ENCODE measurements at regions not wholly inside any gene's neighbourhood (a gene's known extent, or its start where the extent isn't known, plus 50 kb on each side); places are given as distances from the start of the nearest gene placed in this dataset.
A peak's percentile ranks its signal among the peaks of the same experiment; 100 is the strongest.

DNA sequence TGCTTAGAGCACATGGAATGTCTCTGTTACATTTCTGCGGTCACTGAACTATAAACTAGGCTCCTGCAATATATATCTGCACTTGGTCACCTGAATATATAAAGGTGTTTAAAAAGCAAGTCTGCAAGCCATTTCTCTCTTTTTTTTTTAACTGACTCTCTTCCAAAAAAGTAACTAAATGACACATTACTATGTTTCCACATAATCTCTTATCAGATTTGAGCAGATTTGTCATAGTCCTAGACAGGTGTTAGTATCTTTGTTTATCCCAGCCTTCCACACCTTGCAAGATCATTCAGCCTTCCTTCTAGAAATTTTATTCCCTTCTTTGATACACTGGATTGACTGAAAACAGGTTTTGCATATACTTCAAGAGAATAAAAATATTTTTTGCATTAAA, 86.7 kb upstream of the KLF7 start:
- no peak for TF ChIP-seq CTCF (IDR thresholded peaks at IDR 0.05; ENCODE audit: control insufficient read depth, insufficient read depth, low read depth, low read length, missing control alignments)
- H3K4me3 ChIP-seq (ENCODE audit: control insufficient read depth, low read depth, low read length), result no peak overlapping the region
- no peak for DNase-seq (ENCODE audit: low read depth)

DNA sequence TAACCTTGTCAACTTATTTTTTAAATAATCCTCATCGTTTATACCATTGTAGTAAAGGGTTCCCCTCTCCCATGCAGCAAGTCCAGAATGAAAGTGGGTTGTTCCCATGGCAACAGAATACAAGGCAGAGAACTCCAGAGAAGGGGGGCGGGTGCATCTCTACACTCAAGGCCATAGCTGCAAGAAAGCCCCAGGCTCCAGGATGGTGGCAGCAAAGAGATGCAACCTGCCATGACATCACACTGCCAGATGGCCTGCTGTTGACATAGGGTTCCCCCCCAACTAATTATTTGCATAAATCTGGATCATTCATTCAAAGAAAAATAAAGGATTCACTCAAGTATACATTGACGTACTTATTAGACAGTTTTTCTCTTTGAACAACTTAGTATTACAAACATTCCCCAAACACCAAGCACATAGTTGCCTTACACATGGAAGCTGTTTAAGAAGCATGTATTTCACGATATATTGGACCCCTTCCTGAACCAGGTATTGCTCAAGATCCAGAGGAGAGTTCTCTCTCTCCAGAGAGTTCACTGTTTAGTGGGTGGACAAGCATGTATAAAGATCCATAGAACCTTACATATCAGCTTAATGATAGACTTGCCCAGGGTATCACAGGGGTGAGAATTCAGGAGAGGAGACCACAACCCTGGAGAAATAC, 87.4 kb upstream of the KLF7 start:
- no peak for TF ChIP-seq CTCF (IDR thresholded peaks at IDR 0.05; ENCODE audit: control insufficient read depth, insufficient read depth, low read depth, low read length, missing control alignments)
- no peak overlapping the region for H3K4me3 ChIP-seq (ENCODE audit: control insufficient read depth, low read depth, low read length)
- DNase-seq (ENCODE audit: low read depth), result no peak

GRCh38 chr2:207253666-207254345, 88.1 kb upstream of the KLF7 start:
- DNase-seq (ENCODE audit: low read depth), result peak; percentile 90
- H3K4me3 ChIP-seq (ENCODE audit: control insufficient read depth, low read depth, low read length), result no peak overlapping the region
- no peak for TF ChIP-seq CTCF (IDR thresholded peaks at IDR 0.05; ENCODE audit: control insufficient read depth, insufficient read depth, low read depth, low read length, missing control alignments)

DNA sequence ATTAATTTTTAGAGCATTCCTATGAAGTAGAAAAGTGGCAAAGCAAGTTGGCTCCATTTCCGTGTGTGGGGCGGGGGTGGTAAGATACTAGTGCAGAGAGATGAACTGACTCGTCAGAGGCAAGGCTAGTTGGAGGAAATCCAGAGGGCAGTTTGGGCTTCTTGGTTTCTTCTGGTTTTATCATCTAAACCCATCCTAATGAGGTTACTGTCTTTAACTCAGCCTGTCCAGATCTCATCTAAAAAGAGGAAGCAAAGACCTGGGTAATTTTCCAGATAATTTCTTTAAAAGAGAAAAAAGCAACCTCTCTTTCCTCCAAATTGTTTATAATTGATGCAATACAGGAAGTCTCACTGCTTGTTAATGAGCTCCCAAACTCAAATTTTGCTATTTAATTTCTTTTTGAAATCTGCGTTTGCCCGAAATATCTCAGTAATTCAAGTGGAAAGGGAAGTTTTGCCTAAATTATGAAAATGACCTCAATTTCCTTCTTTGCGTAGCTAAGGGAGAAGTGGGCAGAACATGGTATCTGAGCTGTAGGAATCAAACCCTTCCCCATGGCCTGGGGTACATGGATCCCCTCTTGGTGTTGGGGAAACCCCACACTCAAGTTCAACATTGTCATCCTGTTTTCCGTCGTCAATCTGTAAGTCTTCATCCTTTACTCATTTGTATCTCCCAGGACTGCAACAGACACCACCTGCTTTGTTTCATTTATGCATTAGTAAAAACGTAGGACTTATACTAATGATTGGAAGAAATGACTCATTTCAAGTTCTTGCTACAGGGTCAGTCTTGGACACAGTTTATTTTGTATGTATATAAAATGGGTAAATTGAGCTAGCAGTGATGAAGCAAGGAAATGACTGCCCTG, 89.1 kb upstream of the KLF7 start:
- TF ChIP-seq CTCF (IDR thresholded peaks at IDR 0.05; ENCODE audit: control insufficient read depth, insufficient read depth, low read depth, low read length, missing control alignments), result no peak
- DNase-seq (ENCODE audit: low read depth), result no peak
- H3K4me3 ChIP-seq (ENCODE audit: control insufficient read depth, low read depth, low read length), result peak overlapping the region; percentile 12

DNA sequence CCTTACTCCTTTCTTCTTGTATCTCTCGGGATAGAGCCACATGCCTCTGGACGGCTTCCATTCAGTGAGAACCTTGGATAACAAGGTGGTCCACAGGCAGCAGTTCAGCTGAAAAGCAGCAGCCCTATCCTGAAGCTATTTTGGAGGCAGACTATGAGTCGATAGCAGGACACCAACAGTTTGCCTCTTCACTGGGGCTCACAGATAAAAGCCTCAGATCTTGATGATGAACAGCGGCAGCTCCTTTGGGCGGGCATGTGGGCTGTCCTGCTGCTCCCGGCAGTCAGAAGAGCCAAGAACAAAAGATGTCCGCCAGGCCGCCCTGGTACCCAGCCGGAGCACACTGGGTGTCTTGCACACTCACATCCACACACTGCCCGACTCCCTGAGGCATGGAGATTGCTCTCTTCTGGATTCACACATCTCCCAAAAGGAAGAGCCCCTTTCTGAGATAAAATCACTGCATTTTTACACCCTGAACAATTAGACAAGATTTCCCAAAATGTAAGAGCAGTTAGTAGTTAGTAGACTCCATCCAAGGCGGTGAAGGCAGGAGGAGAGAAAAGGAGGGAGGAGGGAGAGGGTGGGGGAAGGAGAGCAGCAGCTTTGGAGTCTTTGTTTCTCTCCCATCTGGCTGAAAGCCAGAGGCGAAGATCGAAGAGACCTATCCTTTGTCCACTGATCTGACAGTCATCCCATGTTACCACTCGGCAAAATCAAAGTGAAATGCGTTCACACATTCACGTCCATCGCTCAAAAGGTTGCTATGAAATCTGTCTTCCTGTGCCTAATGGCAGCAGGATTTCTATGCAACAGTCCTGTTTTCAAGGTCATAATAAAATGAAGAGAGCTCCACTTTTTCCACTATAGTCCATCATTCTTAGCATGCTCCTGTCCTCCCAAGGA, 90.1 kb upstream of the KLF7 start:
- no peak overlapping the region for H3K4me3 ChIP-seq (ENCODE audit: control insufficient read depth, low read depth, low read length)
- no peak for TF ChIP-seq CTCF (IDR thresholded peaks at IDR 0.05; ENCODE audit: control insufficient read depth, insufficient read depth, low read depth, low read length, missing control alignments)
- DNase-seq (ENCODE audit: low read depth), result no peak

All from AG09309 (cell line).